ENCODE measurements at regions not wholly inside any gene's neighbourhood (a gene's known extent, or its start where the extent isn't known, plus 50 kb on each side); places are given as distances from the start of the nearest gene placed in this dataset.

DNA sequence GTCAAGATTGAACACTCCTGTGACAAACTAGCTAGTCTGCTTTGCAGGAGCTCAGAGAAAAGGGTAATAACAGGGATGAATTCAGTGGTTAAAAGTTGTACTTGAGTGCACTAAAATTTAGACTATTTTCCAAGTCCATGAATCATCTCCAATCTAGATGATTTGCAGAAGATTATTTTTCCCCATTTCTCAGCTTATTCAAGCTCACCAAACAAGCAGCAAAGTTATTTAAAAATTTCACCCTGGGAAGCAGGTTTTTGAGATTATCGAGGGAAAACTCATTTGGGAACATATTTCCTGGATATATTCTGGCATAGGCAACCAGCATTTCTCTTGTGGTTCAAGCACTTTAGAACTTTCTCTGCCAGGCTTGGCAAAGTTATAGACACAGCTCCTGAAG lies 311.4 kb downstream of the TLE1 start:
- TF ChIP-seq, protein P1, sequence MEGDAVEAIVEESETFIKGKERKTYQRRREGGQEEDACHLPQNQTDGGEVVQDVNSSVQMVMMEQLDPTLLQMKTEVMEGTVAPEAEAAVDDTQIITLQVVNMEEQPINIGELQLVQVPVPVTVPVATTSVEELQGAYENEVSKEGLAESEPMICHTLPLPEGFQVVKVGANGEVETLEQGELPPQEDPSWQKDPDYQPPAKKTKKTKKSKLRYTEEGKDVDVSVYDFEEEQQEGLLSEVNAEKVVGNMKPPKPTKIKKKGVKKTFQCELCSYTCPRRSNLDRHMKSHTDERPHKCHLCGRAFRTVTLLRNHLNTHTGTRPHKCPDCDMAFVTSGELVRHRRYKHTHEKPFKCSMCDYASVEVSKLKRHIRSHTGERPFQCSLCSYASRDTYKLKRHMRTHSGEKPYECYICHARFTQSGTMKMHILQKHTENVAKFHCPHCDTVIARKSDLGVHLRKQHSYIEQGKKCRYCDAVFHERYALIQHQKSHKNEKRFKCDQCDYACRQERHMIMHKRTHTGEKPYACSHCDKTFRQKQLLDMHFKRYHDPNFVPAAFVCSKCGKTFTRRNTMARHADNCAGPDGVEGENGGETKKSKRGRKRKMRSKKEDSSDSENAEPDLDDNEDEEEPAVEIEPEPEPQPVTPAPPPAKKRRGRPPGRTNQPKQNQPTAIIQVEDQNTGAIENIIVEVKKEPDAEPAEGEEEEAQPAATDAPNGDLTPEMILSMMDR (IDR thresholded peaks at IDR 0.05) = no peak
- no peak for TF ChIP-seq POLR2A (IDR thresholded peaks at IDR 0.05)
- no peak for TF ChIP-seq POLR2AphosphoS5 (IDR thresholded peaks at IDR 0.05; ENCODE audit: insufficient read depth in 1 of 2, low read depth in 1 of 2)

Data from vagina (tissue), 2 donors.